Thymus (tissue), 11 donors: ENCODE measurements at regions not wholly inside any gene's neighbourhood (a gene's known extent, or its start where the extent isn't known, plus 50 kb on each side); places are given as distances from the start of the nearest gene placed in this dataset.

ENCODE experiments used
- DNase-seq, 9 donors: peaks; one replicate each; pipeline ENCODE4 v3.0.0-alpha.2; 2013; ENCODE audit warnings: low spot score in 9 of 9, low read depth in 6 of 9, missing footprints in 1 of 9
- H3K27ac ChIP-seq, 2 donors: one replicate each; pipeline ENCODE4 v1.5.1; 2013; ENCODE audit warnings: control low read depth in 1 of 2, low read depth in 1 of 2, low read length in 1 of 2, mild to moderate bottlenecking in 1 of 2, moderate library complexity in 1 of 2
- H3K27me3 ChIP-seq, 2 donors: one replicate each; pipeline ENCODE4 v1.5.1; 2013; ENCODE audit warnings: low read length in 1 of 2; ENCODE audit not compliant: control insufficient read depth in 2 of 2, insufficient read depth in 1 of 2
- H3K36me3 ChIP-seq, 2 donors: one replicate each; pipeline ENCODE4 v1.5.1; 2013; ENCODE audit warnings: low read length in 1 of 2, mild to moderate bottlenecking in 1 of 2, moderate library complexity in 1 of 2; ENCODE audit not compliant: control insufficient read depth in 2 of 2, insufficient read depth in 2 of 2
- H3K4me1 ChIP-seq, 2 donors: one replicate each; pipeline ENCODE4 v1.5.1; 2013; ENCODE audit warnings: low read length in 2 of 2; ENCODE audit not compliant: control insufficient read depth in 2 of 2, insufficient read depth in 2 of 2
- H3K4me3 ChIP-seq, 2 donors: one replicate each; pipeline ENCODE4 v1.5.1; 2013; ENCODE audit warnings: low read length in 2 of 2, control low read depth in 1 of 2, mild to moderate bottlenecking in 1 of 2
- H3K9me3 ChIP-seq, 2 donors: one replicate each; pipeline ENCODE4 v1.5.1; 2013; ENCODE audit warnings: low read length in 1 of 2, mild to moderate bottlenecking in 1 of 2; ENCODE audit not compliant: control insufficient read depth in 2 of 2, insufficient read depth in 1 of 2
- WGBS: extraction: QIAGEN DNeasy Blood & Tissue Kit; methylation state at CpG from one replicate; pipeline ENCODE4 v1.1.7; 2013; 5-methylcytosine and 5-hydroxymethylcytosine counted together
- donor health status: healthy.

- H3K4me1 ChIP-seq, result no peaks in the 10 kb centered on the region
- no peak overlapping the region for H3K4me3 ChIP-seq
- peaks cover 2 to 17% of the 10 kb centered on the region in 2 donors for H3K27me3 ChIP-seq
- no peaks in the 10 kb centered on the region for H3K9me3 ChIP-seq
- DNase-seq, result no peak
- no peak overlapping the region for H3K27ac ChIP-seq
- 55% methylated on average over 6 of the region's 6 CpGs for WGBS
- no peaks in the 10 kb centered on the region for H3K36me3 ChIP-seq
Measured at GRCh38 chr20:57022306-57022705, 244.1 kb downstream of the BMP7 start.

GRCh38 chr20:57023007-57023406 is 243.4 kb downstream of the BMP7 start:
- Histone ChIP-seq H3K27ac (no peak overlapping the region), H3K27me3 (peaks cover 2 to 17% of the 10 kb centered on the region in 2 donors), H3K9me3 (no peaks in the 10 kb centered on the region), H3K36me3 (no peaks in the 10 kb centered on the region), H3K4me3 (no peak overlapping the region), H3K4me1 (no peaks in the 10 kb centered on the region)
- no peak for DNase-seq
- WGBS, result 94% methylated on average over 2 of the region's 2 CpGs

GRCh38 chr20:57023997-57024396 is 242.4 kb downstream of the BMP7 start:
- Histone ChIP-seq H3K27me3 (peaks cover 2 to 17% of the 10 kb centered on the region in 2 donors), H3K27ac (no peak overlapping the region), H3K36me3 (no peaks in the 10 kb centered on the region), H3K4me1 (no peaks in the 10 kb centered on the region), H3K9me3 (no peaks in the 10 kb centered on the region), H3K4me3 (no peak overlapping the region)
- DNase-seq, result no peak
- WGBS, result 97% methylated on average over 9 of the region's 9 CpGs

- peaks cover 2 to 17% of the 10 kb centered on the region in 2 donors for H3K27me3 ChIP-seq
- H3K27ac ChIP-seq, result no peak overlapping the region
- no peaks in the 10 kb centered on the region for H3K9me3 ChIP-seq
- WGBS, result 83% methylated on average over 4 of the region's 4 CpGs
- no peak overlapping the region for H3K4me3 ChIP-seq
- no peaks in the 10 kb centered on the region for H3K36me3 ChIP-seq
- no peak for DNase-seq
- no peaks in the 10 kb centered on the region for H3K4me1 ChIP-seq
Measured at GRCh38 chr20:57024849-57025248, 241.6 kb downstream of the BMP7 start.

- Histone ChIP-seq H3K9me3 (no peaks in the 10 kb centered on the region), H3K36me3 (no peaks in the 10 kb centered on the region), H3K4me3 (no peak overlapping the region), H3K27me3 (peaks cover 2 to 14% of the 10 kb centered on the region in 2 donors), H3K4me1 (no peaks in the 10 kb centered on the region), H3K27ac (no peak overlapping the region)
- no peak for DNase-seq
- 84% methylated on average over 3 of the region's 3 CpGs for WGBS
Measured at GRCh38 chr20:57025261-57025660, 241.2 kb downstream of the BMP7 start.

- H3K27me3 ChIP-seq, result peaks cover 2 to 10% of the 10 kb centered on the region in 2 donors
- H3K36me3 ChIP-seq, result no peaks in the 10 kb centered on the region
- DNase-seq, result no peak
- no peak overlapping the region for H3K27ac ChIP-seq
- no peaks in the 10 kb centered on the region for H3K9me3 ChIP-seq
- H3K4me1 ChIP-seq, result no peaks in the 10 kb centered on the region
- H3K4me3 ChIP-seq, result no peak overlapping the region
- 83% methylated on average over 4 of the region's 4 CpGs for WGBS
Measured at GRCh38 chr20:57025666-57026224, 240.7 kb downstream of the BMP7 start.

GRCh38 chr20:57027777-57028176 is 238.7 kb downstream of the BMP7 start:
- WGBS, result 87% methylated on average over 5 of the region's 5 CpGs
- DNase-seq, result no peak
- Histone ChIP-seq H3K4me1 (no peaks in the 10 kb centered on the region), H3K4me3 (no peak overlapping the region), H3K9me3 (no peaks in the 10 kb centered on the region), H3K36me3 (no peaks in the 10 kb centered on the region), H3K27ac (no peak overlapping the region), H3K27me3 (peaks cover 0 to 3% of the 10 kb centered on the region in 2 donors)

- no peak overlapping the region for H3K27ac ChIP-seq
- no peak for DNase-seq
- peaks cover 0 to 3% of the 10 kb centered on the region in 2 donors for H3K27me3 ChIP-seq
Measured at GRCh38 chr20:57030611-57031600, 235.5 kb downstream of the BMP7 start.

GRCh38 chr20:57031867-57032355 is 234.5 kb downstream of the BMP7 start:
- 68% methylated on average over 2 of the region's 2 CpGs for WGBS
- Histone ChIP-seq H3K27ac (no peak overlapping the region), H3K27me3 (peaks cover 0 to 3% of the 10 kb centered on the region in 2 donors), H3K4me3 (no peak overlapping the region), H3K36me3 (no peaks in the 10 kb centered on the region), H3K9me3 (no peaks in the 10 kb centered on the region), H3K4me1 (no peaks in the 10 kb centered on the region)
- no peak for DNase-seq

More at GRCh38 chr20:57030611-57031600, 235.5 kb downstream of the BMP7 start:
- Histone ChIP-seq H3K4me3 (no peak overlapping the region), H3K36me3 (no peaks in the 10 kb centered on the region), H3K9me3 (no peaks in the 10 kb centered on the region), H3K4me1 (no peaks in the 10 kb centered on the region)
- WGBS, result 57% methylated on average over 14 of the region's 14 CpGs
